ENCODE measurements at regions not wholly inside any gene's neighbourhood (a gene's known extent, or its start where the extent isn't known, plus 50 kb on each side); places are given as distances from the start of the nearest gene placed in this dataset.

- no peak for DNase-seq
Observed at GRCh38 chr20:20992686-20993360, 113.3 kb downstream of the LINC00237 start.

DNA sequence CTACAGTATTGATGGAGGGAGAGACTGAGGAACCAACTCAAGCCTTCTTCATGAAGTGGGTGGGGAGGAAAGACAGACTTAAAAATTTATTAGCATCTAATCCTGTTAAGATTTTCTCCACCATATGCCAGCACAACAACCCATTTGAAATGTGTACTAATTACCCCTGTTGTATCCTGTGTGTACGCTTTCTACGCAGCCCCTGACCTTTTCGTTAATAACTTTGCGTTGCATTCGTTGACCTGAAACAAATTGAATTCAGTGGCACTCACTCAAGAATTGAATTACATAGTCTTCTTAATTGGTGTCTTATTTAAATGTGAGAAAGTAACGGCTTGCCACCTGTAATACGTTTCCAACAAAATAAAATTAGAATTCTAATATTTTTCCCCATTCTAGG is 113.9 kb downstream of the LINC00237 start:
- no peak for DNase-seq

DNA sequence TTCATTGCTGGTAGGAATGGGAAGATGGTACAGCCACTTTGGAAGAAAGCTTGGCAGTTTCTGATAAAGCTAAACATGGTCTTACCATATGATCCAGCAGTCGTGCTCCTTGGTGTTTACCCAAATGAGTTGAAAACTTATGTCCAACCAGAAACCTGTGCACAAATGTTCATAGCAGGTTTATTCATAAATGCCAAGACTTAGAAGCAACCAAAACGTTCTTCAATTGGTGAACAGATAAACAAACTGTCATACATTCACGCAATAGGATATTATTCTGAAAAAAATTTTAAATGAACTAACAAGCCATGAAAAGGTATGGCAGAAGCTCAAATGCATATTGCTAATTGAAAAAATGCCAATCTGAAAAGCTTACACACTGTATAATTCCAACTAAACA is 117.1 kb downstream of the LINC00237 start:
- no peak for DNase-seq

DNA sequence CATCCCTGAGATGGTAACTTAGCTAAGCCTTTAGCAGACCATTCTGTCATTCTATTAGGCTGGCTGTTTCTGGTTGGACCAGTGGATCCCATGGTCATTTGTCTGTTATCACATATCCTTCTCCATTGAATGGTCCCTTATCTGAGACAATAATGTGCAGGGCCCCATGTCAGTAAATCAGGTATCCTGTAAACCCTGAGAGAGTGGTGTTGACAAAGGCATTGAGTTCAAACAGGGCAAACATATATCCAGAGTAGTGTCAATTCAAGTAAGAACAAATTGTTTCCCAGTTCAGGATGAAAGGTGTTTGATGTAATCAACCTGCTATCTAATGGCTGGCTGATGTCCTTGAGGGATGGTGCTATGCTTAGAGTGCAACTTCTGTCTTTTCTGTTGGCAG is 126.2 kb downstream of the LINC00237 start:
- no peak for DNase-seq

- no peak for DNase-seq
Observed at GRCh38 chr20:20977786-20978185, 128.4 kb downstream of the LINC00237 start.

DNA sequence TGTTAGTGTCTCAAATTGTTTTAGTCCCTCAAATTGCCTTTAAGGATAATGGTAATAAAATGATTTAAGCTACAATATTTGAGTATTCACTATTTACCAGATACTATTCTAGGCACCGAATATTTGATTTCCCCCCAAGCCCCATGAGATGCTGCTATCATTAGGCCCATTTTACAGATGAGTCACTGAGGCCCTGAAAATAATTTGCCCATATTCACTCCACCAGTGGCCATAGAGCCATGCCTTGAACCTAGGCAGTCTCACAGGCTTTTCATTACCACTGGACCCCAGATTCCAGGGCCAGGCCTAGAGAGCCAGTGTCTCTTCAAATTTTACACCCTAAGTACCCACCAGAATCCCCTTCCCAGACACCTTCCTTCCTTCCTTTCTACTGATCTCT is 133.7 kb downstream of the LINC00237 start:
- DNase-seq: no peak

DNA sequence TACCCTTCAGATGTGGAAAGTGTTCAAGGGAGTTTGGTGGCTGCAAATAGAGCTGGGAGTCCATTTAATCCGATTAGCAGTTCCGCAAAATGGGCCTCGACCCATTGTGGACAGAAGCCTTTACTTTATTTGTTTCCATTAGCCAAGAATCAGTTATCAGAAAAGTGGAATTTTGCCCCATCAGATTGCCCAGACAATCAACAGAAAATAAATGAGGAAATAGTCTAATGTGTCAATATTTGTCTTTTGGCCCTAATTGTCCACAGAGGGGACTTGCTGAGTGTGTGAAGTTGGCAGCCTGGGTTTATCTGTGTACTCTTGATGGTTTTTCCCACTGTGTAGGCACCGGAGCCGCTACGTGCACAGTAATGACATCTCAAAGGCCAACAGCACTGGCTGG is 134.3 kb downstream of the LINC00237 start:
- DNase-seq: no peak

DNA sequence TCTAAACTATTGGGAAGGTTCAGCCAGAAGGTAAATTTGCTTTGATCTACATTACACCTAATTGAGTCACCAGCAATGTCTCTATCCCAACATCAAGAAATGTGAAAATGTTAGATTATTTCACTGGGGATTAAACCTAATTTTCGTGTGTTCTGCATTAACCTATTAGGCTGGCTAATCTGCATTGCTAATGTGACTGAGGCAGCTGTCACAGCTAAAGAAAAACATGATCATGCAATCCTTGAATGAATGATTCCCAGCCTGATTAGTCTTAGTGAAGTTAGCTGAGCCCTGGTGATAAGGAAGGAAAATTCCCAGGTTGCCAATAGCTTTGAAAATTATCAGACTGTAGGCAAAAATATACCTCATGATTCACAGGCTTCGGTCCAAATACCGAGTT is 135.3 kb downstream of the LINC00237 start:
- DNase-seq: no peak

DNA sequence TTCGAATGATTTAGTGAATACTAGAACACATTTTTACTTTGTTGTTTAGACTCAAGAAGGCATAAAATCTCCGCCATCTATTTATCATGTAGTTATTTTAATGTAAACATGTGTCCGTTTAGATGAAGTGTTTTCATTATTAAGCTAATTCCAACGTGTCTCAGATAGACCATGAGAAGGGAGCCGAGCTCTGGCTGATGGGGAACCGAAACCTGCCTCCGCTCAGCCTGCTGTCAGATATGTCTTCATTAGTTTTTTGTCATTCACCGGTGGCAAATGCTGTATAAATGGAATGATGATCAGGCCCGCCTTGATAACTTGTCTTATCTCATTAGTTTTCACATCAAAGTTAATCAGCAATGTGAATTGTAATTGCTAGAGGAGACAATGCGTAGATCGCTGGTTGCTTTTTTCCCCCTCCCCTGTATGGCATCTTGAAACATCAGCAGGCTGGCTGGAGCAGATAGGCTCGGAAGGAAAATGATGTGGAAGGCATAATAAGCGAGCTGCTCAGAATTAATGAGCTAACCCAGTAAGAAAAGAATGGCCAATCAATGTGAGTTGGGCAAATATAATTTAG is 136.4 kb downstream of the LINC00237 start:
- no peak for DNase-seq

GRCh38 chr20:20967564-20968184 is 138.5 kb downstream of the LINC00237 start:
- no peak for DNase-seq

DNA sequence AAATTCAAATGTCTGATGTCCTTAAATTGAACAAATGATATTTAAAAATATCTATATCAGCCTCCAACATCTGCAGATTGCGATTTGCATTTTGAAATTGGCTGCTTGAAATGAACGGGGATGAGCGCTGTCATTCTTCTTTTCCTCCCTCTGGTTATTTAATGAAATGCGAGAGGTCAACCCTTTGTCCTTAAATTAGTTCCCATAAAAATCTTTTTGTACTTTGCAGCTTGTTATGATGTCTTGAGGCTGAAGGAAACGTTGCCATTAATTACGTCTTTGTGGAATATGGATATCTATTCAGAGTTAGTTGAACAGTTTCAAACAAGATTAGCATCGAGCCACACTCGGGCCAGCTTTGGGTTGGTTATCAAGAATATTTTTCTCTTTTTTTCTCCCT is 140.0 kb downstream of the LINC00237 start:
- DNase-seq: no peak

DNA sequence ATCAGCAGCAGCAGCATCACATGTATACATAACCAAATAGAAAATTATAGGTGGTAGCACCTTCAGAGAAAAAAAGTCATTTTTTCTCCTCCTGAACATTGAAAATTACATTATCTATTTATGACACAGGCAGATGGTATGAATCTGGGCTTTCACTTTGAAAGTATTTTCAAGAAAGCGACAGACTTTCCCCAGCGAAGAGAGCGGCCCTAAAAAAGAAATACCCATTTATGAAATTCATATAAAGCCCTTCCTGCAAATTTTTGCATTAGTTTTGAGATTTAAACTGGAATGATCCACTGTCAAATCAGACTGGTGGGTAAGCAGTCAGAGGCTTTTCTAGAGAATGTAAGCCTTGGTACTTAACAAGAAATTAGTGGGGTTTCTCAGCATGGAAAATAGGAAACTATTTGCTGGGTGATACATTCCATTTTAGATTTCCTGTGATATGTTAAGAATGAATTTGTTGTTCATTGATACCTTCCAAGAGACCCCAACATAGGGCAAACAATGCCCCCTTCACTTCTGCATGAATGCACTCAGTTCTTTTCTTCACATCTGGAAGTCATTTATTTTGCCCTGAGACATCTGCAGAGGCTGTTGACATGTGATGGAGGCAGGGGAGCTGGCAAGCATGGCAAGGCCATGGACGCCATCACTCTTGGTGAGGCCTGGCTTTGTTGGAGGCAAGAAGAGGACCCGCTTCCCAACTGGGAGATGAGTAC is 147.0 kb downstream of the LINC00237 start:
- DNase-seq: no peak

- DNase-seq: no peak
Observed at GRCh38 chr20:20956513-20956931, 149.6 kb downstream of the LINC00237 start.

DNA sequence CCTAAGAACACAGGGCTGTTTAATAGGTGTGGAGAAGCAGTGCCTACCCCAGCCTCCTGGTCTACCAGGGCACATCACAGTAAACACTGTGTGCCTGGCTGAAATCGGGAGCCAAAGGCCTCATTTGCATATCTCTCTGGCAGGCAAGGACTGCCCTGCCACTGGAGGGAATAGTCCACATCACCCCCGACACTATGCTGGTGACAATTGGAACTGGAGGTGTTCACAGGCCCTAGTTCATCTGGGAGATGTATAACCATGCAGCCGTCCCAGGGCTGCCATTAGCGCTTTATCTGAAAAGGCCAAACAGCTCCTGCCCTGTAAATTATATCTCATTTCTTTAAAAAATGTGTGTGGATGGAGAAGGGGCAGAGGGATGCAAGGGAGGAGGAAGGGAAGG is 150.3 kb downstream of the LINC00237 start:
- DNase-seq: no peak

DNA sequence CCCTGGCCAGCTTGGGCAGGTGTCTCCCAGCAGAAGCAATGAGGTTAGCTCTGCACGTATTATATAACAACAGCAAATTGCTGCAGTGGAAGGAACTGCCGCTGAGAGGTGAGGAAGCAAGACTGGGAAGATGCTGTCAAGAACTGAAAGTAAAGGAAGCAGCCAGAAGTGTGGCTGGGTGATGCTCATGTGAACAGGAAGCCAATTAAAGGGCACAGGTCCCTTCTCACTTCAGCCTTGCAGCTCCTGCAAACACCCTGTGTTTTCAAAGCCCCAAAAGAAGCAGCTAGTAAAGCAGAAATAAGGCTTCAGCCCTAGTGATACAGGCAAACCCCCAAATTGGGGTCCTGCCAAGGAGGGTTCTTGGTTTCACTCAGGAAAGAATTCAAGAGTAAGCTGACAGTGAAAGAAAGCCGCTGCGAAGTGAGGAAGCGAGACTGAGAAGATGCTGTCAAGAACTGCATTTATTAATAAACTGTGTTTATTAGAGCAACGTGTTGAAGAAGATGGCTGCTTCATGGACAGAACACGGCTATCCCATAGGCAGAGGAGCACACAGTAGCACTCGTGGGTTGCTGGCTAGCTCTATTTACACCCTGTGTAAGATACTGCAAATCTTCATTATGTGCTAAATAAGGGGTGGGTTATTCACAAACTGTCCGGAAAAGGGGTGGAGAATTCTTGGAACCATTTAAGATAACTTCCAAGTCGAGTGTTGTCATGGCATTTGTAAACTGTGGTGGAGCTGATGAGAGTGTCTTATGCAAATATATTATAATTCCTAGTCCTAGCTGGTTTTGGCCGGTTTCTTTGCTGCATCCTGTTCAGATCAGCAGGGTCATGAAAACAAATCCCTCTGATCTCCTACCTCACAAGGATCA is 152.2 kb downstream of the LINC00237 start:
- DNase-seq: no peak

DNA sequence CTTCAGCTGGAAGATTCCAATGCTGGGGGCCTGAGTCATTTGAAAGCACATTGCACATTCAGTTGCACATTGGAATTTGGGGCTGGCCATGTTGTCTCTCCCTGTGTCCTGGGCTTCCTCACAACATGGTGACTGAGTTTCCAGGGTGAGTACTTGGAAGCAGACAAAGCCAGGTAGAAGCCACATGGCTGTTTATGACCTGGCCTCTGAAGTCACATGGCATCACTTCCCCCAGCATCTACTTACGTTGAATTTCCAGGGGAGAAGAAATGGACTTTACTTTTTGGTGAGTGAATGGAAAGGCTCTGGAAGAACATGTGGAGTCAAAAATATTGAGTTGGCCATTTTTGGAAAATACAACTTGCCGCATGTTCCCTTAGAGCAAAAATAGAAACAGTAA is 155.5 kb downstream of the LINC00237 start:
- DNase-seq: no peak

GRCh38 chr20:20946122-20946759 is 159.9 kb downstream of the LINC00237 start:
- no peak for DNase-seq

DNA sequence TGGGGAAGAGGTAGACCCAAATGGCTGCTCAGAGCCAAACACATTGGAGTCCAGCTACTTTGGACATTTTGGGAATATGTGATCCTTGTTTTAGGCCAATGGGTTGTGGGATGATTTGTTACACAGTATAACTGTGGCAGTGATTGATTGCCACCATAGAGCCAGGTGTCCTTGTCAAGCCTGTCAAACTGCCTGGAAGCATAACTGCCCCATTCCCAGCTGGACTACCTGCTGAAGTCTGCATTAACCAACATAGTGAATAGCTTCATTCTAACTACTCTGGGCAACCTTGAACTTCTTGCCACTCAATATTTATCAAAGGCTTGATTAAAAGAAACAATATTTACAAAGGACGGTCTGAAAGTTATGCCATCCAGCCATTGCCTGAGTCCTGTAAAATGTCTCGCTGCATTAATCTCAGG is 164.7 kb downstream of the LINC00237 start:
- DNase-seq: no peak

- DNase-seq: no peak
Observed at GRCh38 chr20:20939006-20939405, 167.2 kb downstream of the LINC00237 start.

GRCh38 chr20:20938599-20938998 is 167.6 kb downstream of the LINC00237 start:
- DNase-seq: no peak

DNA sequence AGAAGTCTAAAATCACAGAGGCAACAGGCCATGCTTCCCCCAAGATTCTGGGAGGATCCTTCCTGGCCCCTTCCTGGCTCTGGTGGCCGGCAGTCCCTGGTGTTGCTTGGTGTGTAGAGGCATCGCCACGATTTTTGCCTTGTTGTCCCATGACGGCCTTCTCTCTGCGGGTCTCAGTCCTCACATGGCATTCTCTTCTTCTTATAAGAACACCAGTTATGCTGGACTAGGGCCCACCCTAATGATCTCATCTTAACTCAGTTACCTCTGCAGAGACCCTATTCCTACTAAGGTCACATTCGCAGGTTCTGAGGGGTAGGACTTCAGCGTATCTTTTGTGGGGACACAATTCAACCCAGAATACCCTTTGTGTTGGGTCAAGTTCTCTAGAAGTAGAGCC is 168.0 kb downstream of the LINC00237 start:
- DNase-seq: no peak

Data from NCI-H2081 treated with DMSO at 0.1 percent for 48 hours (cell line).